GM23338 (cell line): ENCODE measurements at regions not wholly inside any gene's neighbourhood (a gene's known extent, or its start where the extent isn't known, plus 50 kb on each side); places are given as distances from the start of the nearest gene placed in this dataset.

Experiments
- ATAC-seq: fragments of 200-7000 bp; cut with Tn5 transposase; 3 replicates; pipeline ENCODE4 v1.9.1; 2020
- DNase-seq: peaks from one replicate; pipeline ENCODE4 v3.0.0-alpha.2; 2015; ENCODE audit warnings: low spot score
- H2AFZ ChIP-seq: fragments of 200-600 bp; sonication (generic); 2 replicates; pipeline ENCODE4 v1.8.0; 2016; ENCODE audit warnings: antibody characterized with exemption, mild to moderate bottlenecking, moderate library complexity
- H3F3A ChIP-seq: fragments of 200-600 bp; sonication (generic); replicated peaks from 2 replicates; pipeline ENCODE4 v1.8.0; 2017; ENCODE audit warnings: antibody characterized with exemption, mixed run types, low read depth
- H3K27ac ChIP-seq: fragments of 200-600 bp; sonication (generic); 2 replicates; pipeline ENCODE4 v1.6.1; 2016; ENCODE audit warnings: low read depth
- H3K27me3 ChIP-seq: fragments of 200-600 bp; sonication (generic); 2 replicates; pipeline ENCODE4 v1.8.0; 2016; ENCODE audit warnings: mild to moderate bottlenecking, mixed run types, moderate library complexity; ENCODE audit not compliant: insufficient read depth
- H3K36me3 ChIP-seq: fragments of 200-600 bp; sonication (generic); 2 replicates; pipeline ENCODE4 v1.8.0; 2016; ENCODE audit warnings: mild to moderate bottlenecking; ENCODE audit not compliant: insufficient read depth
- H3K4me1 ChIP-seq: fragments of 200-600 bp; sonication (generic); 2 replicates; pipeline ENCODE4 v1.8.0; 2016; ENCODE audit warnings: mild to moderate bottlenecking, moderate library complexity; ENCODE audit not compliant: insufficient read depth
- H3K4me2 ChIP-seq: fragments of 200-600 bp; sonication (generic); 2 replicates; pipeline ENCODE4 v1.7.1; 2017; ENCODE audit warnings: mixed run types
- H3K4me3 ChIP-seq: fragments of 200-600 bp; sonication (generic); 2 replicates; pipeline ENCODE4 v1.6.1; 2016; ENCODE audit warnings: mixed run types
- H3K79me2 ChIP-seq: fragments of 200-600 bp; sonication (generic); replicated peaks from 2 replicates; pipeline ENCODE4 v1.8.0; 2017; ENCODE audit warnings: mild to moderate bottlenecking; ENCODE audit not compliant: insufficient read depth
- H3K9me2 ChIP-seq: fragments of 200-600 bp; sonication (generic); 2 replicates; pipeline ENCODE4 v1.8.0; 2017; ENCODE audit not compliant: insufficient read depth
- H4K20me1 ChIP-seq: fragments of 200-600 bp; sonication (generic); replicated peaks from 2 replicates; pipeline ENCODE4 v1.8.0; 2017; ENCODE audit warnings: mild to moderate bottlenecking; ENCODE audit not compliant: insufficient read depth
- H3K27ac Mint-ChIP-seq: 2 replicates; pipeline ENCODE4 v1.8.0; 2020; ENCODE audit warnings: inconsistent platforms, mild to moderate bottlenecking, moderate library complexity, mixed read lengths
- H3K27me3 Mint-ChIP-seq: 3 replicates; pipeline ENCODE4 v1.8.0; 2022; ENCODE audit warnings: low read depth, mild to moderate bottlenecking, moderate library complexity, mixed read lengths, inconsistent platforms; ENCODE audit not compliant: insufficient read depth, poor library complexity
- H3K36me3 Mint-ChIP-seq: 3 replicates; pipeline ENCODE4 v1.8.0; 2021; ENCODE audit warnings: low read depth, mild to moderate bottlenecking, inconsistent platforms, moderate library complexity, mixed read lengths
- H3K4me1 Mint-ChIP-seq: 3 replicates; pipeline ENCODE4 v1.8.0; 2020; ENCODE audit warnings: mild to moderate bottlenecking, inconsistent platforms, mixed read lengths
- H3K4me3 Mint-ChIP-seq: 3 replicates; pipeline ENCODE4 v1.8.0; 2021; ENCODE audit warnings: moderate library complexity, mild to moderate bottlenecking, inconsistent platforms, mixed read lengths
- H3K9me3 Mint-ChIP-seq: 3 replicates; pipeline ENCODE4 v1.8.0; 2020; ENCODE audit warnings: moderate library complexity, mild to moderate bottlenecking, inconsistent platforms, mixed read lengths
- EZH2 ChIP-seq: fragments of 200-600 bp; sonication (generic); IDR thresholded peaks from one replicate; pipeline ENCODE4 v1.8.0; 2017; ENCODE audit warnings: antibody characterized with exemption, mild to moderate bottlenecking, low read depth; ENCODE audit not compliant: unreplicated experiment
- TF ChIP-seq, protein P1 (sequence below): IDR thresholded peaks from one replicate; pipeline ENCODE4 v1.6.1; 2018; ENCODE audit warnings: antibody characterized with exemption; ENCODE audit not compliant: unreplicated experiment
- TF ChIP-seq, protein P2 (sequence below): IDR thresholded peaks from 2 replicates; pipeline ENCODE4 v1.6.1; 2016; ENCODE audit warnings: antibody characterized with exemption
- TF ChIP-seq, protein P3 (sequence below), 2 experiments: fragments of 200-600 bp in 1 of 2; sonication (generic) in 1 of 2; conservative IDR thresholded peaks; 2 replicates each; pipeline versions ENCODE4 v1.5.1 to v1.6.1; 2016 to 2017; ENCODE audit warnings: antibody characterized with exemption in 2 of 2, low read depth in 2 of 2, mild to moderate bottlenecking in 2 of 2, moderate library complexity in 1 of 2

DNA sequence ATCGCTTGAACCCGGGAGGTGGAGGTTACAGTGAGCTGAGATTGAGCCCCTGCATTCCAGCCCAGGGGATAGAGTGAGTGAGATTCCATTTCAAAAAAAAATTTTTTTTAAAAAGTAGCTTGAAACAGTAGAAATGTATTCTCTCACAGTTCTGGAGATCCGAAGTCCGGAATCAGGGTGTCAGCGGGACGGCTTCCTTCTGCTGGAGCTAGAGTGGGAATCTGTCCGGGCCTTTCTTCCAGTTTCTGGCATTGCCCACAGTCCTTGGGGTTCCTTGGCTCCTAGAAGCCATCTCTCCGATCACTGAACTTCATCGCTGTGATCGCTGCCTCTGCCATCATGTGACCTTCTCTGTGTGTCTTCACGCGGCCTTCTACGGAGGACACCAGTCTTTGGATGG is 181.2 kb upstream of the CIBAR2 start:
- TF ChIP-seq, protein P1, sequence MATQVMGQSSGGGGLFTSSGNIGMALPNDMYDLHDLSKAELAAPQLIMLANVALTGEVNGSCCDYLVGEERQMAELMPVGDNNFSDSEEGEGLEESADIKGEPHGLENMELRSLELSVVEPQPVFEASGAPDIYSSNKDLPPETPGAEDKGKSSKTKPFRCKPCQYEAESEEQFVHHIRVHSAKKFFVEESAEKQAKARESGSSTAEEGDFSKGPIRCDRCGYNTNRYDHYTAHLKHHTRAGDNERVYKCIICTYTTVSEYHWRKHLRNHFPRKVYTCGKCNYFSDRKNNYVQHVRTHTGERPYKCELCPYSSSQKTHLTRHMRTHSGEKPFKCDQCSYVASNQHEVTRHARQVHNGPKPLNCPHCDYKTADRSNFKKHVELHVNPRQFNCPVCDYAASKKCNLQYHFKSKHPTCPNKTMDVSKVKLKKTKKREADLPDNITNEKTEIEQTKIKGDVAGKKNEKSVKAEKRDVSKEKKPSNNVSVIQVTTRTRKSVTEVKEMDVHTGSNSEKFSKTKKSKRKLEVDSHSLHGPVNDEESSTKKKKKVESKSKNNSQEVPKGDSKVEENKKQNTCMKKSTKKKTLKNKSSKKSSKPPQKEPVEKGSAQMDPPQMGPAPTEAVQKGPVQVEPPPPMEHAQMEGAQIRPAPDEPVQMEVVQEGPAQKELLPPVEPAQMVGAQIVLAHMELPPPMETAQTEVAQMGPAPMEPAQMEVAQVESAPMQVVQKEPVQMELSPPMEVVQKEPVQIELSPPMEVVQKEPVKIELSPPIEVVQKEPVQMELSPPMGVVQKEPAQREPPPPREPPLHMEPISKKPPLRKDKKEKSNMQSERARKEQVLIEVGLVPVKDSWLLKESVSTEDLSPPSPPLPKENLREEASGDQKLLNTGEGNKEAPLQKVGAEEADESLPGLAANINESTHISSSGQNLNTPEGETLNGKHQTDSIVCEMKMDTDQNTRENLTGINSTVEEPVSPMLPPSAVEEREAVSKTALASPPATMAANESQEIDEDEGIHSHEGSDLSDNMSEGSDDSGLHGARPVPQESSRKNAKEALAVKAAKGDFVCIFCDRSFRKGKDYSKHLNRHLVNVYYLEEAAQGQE = no peak
- TF ChIP-seq, protein P2, sequence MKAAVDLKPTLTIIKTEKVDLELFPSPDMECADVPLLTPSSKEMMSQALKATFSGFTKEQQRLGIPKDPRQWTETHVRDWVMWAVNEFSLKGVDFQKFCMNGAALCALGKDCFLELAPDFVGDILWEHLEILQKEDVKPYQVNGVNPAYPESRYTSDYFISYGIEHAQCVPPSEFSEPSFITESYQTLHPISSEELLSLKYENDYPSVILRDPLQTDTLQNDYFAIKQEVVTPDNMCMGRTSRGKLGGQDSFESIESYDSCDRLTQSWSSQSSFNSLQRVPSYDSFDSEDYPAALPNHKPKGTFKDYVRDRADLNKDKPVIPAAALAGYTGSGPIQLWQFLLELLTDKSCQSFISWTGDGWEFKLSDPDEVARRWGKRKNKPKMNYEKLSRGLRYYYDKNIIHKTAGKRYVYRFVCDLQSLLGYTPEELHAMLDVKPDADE = no peak
- Mint-ChIP-seq H3K4me1 (peaks cover 5% of the 10 kb centered on the region), H3K27ac (no peak overlapping the region), H3K27me3 (peaks cover 14% of the 10 kb centered on the region), H3K36me3 (no peaks in the 10 kb centered on the region), H3K4me3 (no peak overlapping the region), H3K9me3 (no peaks in the 10 kb centered on the region; the same call in 2 of the 3 replicates)
- no peak for DNase-seq
- H3K27ac ChIP-seq = no peak overlapping the region
- H2AFZ ChIP-seq = no peak overlapping the region
- H3K79me2 ChIP-seq = 0 out of 2 replicates have a peak, but pooled peaks cover 4% of the 10 kb centered on the region
- no peak for ATAC-seq
- no peak overlapping the region for H3K4me2 ChIP-seq
- H3K4me1 ChIP-seq = no peaks in the 10 kb centered on the region
- H3K27me3 ChIP-seq = no peaks in the 10 kb centered on the region
- 0 out of 2 replicates have a peak, but pooled peaks cover 4% of the 10 kb centered on the region for H3F3A ChIP-seq
- H3K9me2 ChIP-seq = no peaks in the 10 kb centered on the region
- no peaks in the 10 kb centered on the region; the same call in 1 of the 2 replicates for H4K20me1 ChIP-seq
- no peak overlapping the region for H3K4me3 ChIP-seq
- H3K36me3 ChIP-seq = no peaks in the 10 kb centered on the region

DNA sequence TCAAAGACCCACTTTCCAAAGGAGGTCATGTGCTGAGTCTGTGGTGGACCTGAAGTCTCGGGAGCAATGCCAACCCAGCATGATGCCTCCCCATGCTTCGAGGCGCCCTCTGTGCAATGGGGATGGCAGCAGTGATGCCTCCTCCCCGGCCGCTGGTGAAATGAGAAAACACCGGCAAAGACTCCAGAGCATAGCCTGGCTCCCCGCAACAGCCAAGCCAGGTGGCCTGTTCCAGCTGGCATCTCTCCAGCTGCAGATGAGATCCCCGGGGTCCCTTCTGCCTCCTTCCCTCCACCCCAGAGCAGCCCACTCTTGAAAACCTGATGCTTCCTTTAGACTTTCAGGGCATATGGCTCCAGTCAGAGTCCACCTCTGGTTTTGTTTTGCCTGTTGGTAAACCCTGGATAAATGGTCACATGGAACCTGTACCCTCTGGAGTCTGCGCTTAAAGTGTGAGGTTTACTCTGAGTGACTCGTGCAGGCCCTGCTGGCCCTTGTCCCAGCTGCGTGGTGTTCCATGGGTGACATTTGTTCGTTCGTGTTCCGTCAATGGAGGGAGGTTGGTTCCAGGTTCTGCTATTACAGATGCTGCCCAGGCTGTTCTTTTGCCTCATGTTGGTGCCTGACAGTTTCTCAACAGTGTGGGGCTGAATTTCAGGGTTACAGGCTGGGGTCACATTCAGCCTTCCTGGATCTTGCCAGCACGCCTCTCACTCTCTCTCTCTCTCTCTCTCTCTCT is 181.8 kb upstream of the CIBAR2 start:
- Histone ChIP-seq H3K36me3 (no peaks in the 10 kb centered on the region), H3K27me3 (no peaks in the 10 kb centered on the region), H3K79me2 (0 out of 2 replicates have a peak, but pooled peaks cover 4% of the 10 kb centered on the region), H3F3A (0 out of 2 replicates have a peak, but pooled peaks cover 4% of the 10 kb centered on the region), H4K20me1 (no peaks in the 10 kb centered on the region; the same call in 1 of the 2 replicates), H2AFZ (no peak overlapping the region), H3K4me2 (no peak overlapping the region), H3K9me2 (no peaks in the 10 kb centered on the region), H3K4me3 (no peak overlapping the region), H3K4me1 (no peaks in the 10 kb centered on the region), H3K27ac (no peak overlapping the region)
- peaks cover 18% of the 10 kb centered on the region for H3K27me3 Mint-ChIP-seq
- DNase-seq (no peak), ATAC-seq (no peak)
- no peaks in the 10 kb centered on the region; the same call in 2 of the 3 replicates for H3K9me3 Mint-ChIP-seq
- H3K4me1 Mint-ChIP-seq = peaks cover 3% of the 10 kb centered on the region
- H3K4me3 Mint-ChIP-seq = no peak overlapping the region
- no peak overlapping the region for H3K27ac Mint-ChIP-seq
- no peaks in the 10 kb centered on the region for H3K36me3 Mint-ChIP-seq
- no peak for TF ChIP-seq EZH2
- TF ChIP-seq, protein P3, sequence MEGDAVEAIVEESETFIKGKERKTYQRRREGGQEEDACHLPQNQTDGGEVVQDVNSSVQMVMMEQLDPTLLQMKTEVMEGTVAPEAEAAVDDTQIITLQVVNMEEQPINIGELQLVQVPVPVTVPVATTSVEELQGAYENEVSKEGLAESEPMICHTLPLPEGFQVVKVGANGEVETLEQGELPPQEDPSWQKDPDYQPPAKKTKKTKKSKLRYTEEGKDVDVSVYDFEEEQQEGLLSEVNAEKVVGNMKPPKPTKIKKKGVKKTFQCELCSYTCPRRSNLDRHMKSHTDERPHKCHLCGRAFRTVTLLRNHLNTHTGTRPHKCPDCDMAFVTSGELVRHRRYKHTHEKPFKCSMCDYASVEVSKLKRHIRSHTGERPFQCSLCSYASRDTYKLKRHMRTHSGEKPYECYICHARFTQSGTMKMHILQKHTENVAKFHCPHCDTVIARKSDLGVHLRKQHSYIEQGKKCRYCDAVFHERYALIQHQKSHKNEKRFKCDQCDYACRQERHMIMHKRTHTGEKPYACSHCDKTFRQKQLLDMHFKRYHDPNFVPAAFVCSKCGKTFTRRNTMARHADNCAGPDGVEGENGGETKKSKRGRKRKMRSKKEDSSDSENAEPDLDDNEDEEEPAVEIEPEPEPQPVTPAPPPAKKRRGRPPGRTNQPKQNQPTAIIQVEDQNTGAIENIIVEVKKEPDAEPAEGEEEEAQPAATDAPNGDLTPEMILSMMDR (conservative IDR thresholded peaks at IDR 0.05; ENCODE audit: low read depth in 2 of 2) = no peak
- TF ChIP-seq, protein P2 = no peak
- TF ChIP-seq, protein P1 = no peak
